ENCODE measurements at regions not wholly inside any gene's neighbourhood (a gene's known extent, or its start where the extent isn't known, plus 50 kb on each side); places are given as distances from the start of the nearest gene placed in this dataset.

- TF ChIP-seq CTCF (IDR thresholded peaks at IDR 0.05) (no peak), POLR2A (IDR thresholded peaks at IDR 0.05) (no peak), EP300 (IDR thresholded peaks at IDR 0.05) (no peak)
These were observed 161.7 kb upstream of the HMGA2 start for GRCh38 chr12:65662590-65662989.
